NCI-H1105 treated with DMSO at 0.1 percent for 48 hours (cell line): ENCODE measurements at regions not wholly inside any gene's neighbourhood (a gene's known extent, or its start where the extent isn't known, plus 50 kb on each side); places are given as distances from the start of the nearest gene placed in this dataset.
"Not testable (repeated sequence)": the region's sequence is repeated elsewhere in the genome, so short reads cannot be mapped to it uniquely, and the experiment has no call there.

Experiments used
- DNase-seq: peaks from one replicate; lab custom pipeline; 2025; lab: John Stamatoyannopoulos, UW

- no peak for DNase-seq
Observed at GRCh38 chr1:229920683-229921082, 146.4 kb upstream of the GALNT2 start.

- no peak for DNase-seq
Observed at GRCh38 chr1:229922249-229922648, 144.8 kb upstream of the GALNT2 start.

DNA sequence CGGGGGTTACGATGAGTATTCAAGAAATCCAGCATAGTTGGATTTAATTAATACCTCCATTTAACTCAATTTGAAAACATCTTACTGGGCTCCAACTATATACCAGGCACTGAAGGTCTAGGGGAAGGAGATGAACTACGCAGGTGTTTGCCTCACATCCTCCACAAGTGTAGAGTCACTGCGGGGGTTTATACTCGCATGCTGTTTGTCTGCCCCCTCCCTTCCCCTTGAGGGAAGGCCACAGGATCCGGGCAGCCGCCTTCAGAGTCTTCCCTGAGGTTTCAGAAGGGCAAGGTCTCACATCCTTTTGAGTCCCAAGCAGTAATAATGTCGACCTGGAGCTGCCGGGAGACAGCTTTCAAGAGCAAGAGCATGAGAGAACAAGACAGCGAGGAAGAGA lies 142.4 kb upstream of the GALNT2 start:
- DNase-seq = no peak

GRCh38 chr1:229928767-229929166 lies 138.3 kb upstream of the GALNT2 start:
- no peak for DNase-seq

GRCh38 chr1:229931751-229932150 lies 135.3 kb upstream of the GALNT2 start:
- not testable (repeated sequence) for DNase-seq

- not testable (repeated sequence) for DNase-seq
Observed at GRCh38 chr1:229935157-229935556, 131.9 kb upstream of the GALNT2 start.

GRCh38 chr1:229938551-229938950 lies 128.5 kb upstream of the GALNT2 start:
- no peak for DNase-seq

- DNase-seq = no peak
Observed at GRCh38 chr1:229940684-229941083, 126.4 kb upstream of the GALNT2 start.

GRCh38 chr1:229941160-229941559 lies 125.9 kb upstream of the GALNT2 start:
- DNase-seq = no peak

DNA sequence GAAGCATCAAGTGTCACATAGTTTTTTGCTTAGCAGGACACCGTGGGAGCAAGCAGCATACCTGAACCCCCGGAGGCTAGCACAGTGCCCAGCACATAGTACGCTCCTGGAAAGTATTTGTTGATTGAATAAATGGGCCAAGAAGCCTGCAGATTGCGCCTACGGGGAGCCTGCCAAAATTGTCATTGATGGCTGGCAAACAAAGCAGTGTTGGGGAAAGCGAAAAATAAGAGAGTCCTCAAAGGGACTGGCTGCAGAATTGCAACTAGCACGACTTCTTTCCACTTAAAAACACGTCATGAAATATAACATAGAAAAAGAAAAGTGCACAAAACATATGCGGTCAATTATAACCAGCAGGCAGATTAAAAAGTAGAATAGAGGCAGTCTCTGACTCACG lies 125.2 kb upstream of the GALNT2 start:
- DNase-seq = no peak

GRCh38 chr1:229942501-229942900 lies 124.5 kb upstream of the GALNT2 start:
- no peak for DNase-seq

DNA sequence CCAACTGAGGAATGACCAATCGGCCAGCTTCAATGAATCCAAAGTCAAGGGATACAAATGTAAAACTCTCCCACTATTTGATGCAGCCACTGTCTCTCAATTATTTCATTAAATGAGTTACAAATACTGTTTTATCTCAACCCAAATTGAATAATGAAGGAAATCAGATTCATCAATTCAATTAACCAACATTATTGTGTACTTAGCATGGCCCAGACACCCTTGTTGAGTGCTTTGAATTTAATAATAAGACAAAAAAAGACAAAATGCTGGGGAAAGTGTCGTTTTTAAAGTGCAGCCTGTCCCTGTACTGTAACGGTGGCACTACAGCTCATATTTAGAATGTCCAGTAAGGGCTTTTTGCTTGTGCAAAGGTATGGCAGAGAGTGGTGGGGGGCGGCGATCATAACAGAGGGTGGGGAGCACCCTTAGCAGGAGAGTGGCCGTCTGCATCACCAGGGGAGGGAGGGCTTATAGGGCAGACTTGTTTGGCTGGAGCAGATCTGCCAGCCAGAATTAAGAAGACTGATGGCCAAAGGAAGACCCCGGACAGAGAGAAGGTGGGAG lies 123.8 kb upstream of the GALNT2 start:
- no peak for DNase-seq

- DNase-seq = no peak
Observed at GRCh38 chr1:229943988-229944743, 122.9 kb upstream of the GALNT2 start.

- DNase-seq = no peak
Observed at GRCh38 chr1:229945795-229946194, 121.2 kb upstream of the GALNT2 start.

- no peak for DNase-seq
Observed at GRCh38 chr1:229947968-229948367, 119.1 kb upstream of the GALNT2 start.

- DNase-seq = no peak
Observed at GRCh38 chr1:229948438-229948837, 118.6 kb upstream of the GALNT2 start.

DNA sequence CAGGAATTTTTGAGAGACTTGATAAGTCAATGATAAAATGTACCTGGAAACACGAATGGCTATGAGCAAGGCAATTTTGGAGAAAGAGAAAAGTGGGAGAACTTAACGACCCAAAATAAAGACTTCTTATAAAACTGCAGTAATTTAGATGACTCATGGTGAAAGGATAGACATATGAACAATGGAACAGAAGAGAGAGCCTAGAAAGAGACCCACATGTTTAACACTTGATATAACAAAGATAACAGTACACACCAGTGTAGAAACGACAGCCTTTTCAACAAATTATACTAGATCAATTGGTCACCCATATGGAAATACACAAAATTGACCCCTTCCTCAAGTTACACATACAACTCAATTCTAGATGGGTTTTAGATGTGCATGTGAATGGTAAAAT lies 117.5 kb upstream of the GALNT2 start:
- DNase-seq = no peak

DNA sequence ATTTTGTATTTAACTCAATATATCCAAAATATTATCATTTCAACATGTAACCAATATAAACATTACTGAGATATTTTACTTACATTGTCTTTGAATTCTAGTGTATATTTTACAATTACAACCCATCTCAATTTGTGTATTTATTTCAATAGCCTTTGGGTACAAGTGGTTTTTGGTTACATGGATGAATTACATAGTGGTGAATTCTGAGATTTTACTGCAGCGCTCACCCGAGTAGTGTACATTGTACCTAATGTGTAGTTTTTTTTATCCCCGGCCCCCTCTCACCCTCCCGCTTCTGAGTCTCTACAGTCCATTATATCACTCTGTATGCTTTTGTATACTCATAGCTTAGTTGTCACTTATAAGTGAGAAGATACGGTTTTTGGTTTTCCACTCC lies 117.0 kb upstream of the GALNT2 start:
- no peak for DNase-seq

- no peak for DNase-seq
Observed at GRCh38 chr1:229950908-229951307, 116.1 kb upstream of the GALNT2 start.

DNA sequence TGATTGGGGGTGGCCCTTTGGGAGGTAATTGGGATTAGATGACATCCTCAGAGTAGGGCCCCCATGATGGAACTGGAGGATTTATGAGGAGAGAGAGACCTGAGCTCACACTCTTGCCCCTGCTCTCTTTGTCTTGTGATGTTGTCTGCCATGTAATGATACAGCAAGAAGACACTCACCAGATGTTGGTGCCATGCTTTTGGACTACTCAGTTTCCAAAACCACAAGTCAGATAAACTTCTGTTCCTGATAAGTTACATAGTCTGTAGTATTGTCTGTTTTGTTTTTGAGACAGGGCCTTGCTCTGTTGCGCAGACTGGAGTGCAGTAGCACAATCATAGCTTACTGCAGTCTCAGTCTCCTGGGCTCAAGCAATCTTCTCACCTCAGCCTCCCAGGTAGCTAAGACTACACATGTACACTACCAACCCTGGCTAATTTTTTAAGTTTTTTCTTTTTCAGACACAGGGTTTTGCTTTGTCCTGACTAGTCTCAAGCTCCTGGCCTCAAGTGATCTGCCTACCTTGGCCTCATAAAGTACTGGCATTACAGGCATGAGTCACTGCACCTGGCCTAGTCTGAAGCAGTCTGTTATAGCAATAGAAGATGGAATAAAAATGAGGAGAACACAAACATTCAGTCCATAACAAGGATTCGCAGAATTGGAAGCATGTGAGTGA lies 115.0 kb upstream of the GALNT2 start:
- DNase-seq = no peak

GRCh38 chr1:229952670-229953520 lies 114.1 kb upstream of the GALNT2 start:
- no peak for DNase-seq

DNA sequence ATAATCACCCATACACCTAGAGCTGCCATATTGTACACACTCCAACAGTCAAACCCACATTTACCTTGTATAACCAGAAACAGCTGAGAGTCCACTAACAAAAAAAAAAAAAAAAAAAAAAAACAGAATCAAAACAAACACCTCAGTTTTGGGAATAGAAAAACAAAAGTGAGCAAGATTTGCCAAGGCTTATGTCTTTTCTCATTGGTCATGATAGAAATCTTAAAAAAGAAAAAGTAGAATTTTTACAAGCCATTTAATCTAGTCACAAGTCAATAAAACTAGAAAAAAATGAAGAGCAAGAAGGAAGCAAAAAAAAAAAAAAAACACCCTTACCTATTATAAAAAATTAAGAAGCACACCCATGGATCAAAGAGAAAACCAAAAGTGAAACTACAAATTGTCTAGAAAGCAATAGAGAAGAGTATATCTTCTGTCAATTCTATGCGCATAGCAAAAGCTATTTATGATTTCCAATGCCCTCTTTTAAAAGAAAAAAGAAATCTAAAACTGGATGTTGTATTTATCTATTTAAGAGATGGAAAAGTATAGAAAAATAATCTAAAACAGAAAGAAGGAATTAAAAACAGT lies 113.2 kb upstream of the GALNT2 start:
- DNase-seq = no peak
